Activated naive CD4-positive, alpha-beta T cell treated with anti-CD3 and anti-CD28 coated beads, Interleukin-2, amount 50 U/mL, for 72 hours (primary cell): ENCODE measurements at regions not wholly inside any gene's neighbourhood (a gene's known extent, or its start where the extent isn't known, plus 50 kb on each side); places are given as distances from the start of the nearest gene placed in this dataset.

Experiments
- ATAC-seq, 2 donors: fragments of 150-1000 bp; cut with Tn5 transposase; 2 replicates each; pipeline ENCODE4 v1.10.0; 2021; ENCODE audit warnings: mild to moderate bottlenecking in 2 of 2, moderate library complexity in 2 of 2
- DNase-seq, 2 donors: peaks; one replicate each; pipeline ENCODE4 v3.0.0; 2021 to 2022; ENCODE audit warnings: low spot score in 2 of 2
- H3K27ac Mint-ChIP-seq, 2 donors: one replicate each; pipeline ENCODE4 v1.8.0; 2022; ENCODE audit warnings: mild to moderate bottlenecking in 2 of 2, mixed read lengths in 2 of 2
- H3K36me3 Mint-ChIP-seq, 2 donors: one replicate each; pipeline ENCODE4 v1.8.0; 2022; ENCODE audit warnings: mixed read lengths in 2 of 2
- H3K9me3 Mint-ChIP-seq, 2 donors: one replicate each; pipeline ENCODE4 v1.8.0; 2022; ENCODE audit warnings: mixed read lengths in 2 of 2

GRCh38 chr6:91715171-91715805 is 1128.4 kb upstream of the MAP3K7 start:
- peaks cover 7 to 11% of the 10 kb centered on the region in 2 donors for H3K9me3 Mint-ChIP-seq
- no peak for DNase-seq
- H3K27ac Mint-ChIP-seq = no peak overlapping the region
- no peaks in the 10 kb centered on the region for H3K36me3 Mint-ChIP-seq
- no peak for ATAC-seq

GRCh38 chr6:91713911-91714310 is 1127.0 kb upstream of the MAP3K7 start:
- ATAC-seq = no peak
- Mint-ChIP-seq H3K36me3 (no peaks in the 10 kb centered on the region), H3K27ac (no peak overlapping the region), H3K9me3 (peaks cover 7 to 11% of the 10 kb centered on the region in 2 donors)
- no peak for DNase-seq

DNA sequence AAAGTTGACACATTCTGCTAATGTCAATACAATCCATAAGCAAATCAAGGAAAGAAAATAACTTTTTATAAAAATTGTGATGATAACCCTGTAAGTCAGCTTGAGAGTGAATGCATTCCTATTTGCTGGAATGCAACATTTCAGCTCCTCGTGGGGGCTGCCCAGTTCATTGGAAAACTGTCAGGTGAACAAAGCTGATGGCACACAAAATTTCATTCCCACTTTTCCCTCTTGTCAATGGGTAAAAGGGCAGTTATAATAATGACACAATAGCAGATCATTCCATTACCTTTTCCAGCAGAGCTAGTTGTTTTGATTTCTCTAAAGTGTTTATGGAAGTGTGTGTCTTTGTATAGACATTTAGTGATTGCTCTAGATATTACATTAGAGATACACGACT is 1124.6 kb upstream of the MAP3K7 start:
- ATAC-seq = no peak
- DNase-seq = no peak
- peaks cover 5 to 7% of the 10 kb centered on the region in 2 donors for H3K9me3 Mint-ChIP-seq
- H3K27ac Mint-ChIP-seq = no peak overlapping the region
- H3K36me3 Mint-ChIP-seq = no peaks in the 10 kb centered on the region

DNA sequence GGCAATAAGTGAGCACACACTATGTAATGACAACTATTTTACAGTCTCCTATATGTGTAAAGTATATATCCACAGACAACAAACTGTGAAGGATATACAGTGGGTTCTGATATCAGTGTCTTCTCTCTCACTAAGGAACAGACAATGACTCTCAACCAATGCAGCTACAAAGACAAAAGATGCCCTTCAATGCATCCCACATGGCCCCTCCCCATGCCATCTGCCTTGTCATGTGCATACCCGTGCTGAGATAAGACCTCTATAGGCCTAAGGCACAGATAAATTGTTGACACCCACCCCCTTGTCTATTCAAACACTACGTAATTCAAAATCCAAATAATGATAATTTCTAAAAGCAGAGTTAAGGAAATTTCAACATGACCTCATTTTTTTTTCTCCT is 1123.5 kb upstream of the MAP3K7 start:
- no peak overlapping the region for H3K27ac Mint-ChIP-seq
- DNase-seq = no peak
- H3K9me3 Mint-ChIP-seq = peaks cover 5 to 7% of the 10 kb centered on the region in 2 donors
- no peak for ATAC-seq
- H3K36me3 Mint-ChIP-seq = no peaks in the 10 kb centered on the region

DNA sequence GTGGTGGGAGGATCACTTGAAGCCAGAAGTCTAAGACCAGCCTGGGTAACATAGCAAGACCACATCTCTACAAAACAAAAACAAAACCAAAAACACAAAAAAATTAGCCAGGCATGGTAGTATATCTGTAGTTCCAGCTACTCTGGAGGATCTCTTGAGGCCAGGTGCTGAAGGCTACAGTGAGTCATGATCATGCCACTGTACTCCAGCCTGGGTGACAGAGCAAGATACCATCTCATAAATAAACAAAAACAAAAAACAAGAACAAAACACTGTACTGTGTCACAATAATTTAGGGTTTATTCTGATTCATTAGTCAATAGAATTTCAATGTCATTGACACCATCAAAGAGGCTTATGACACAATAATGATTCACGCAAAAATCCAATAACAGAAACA is 1121.7 kb upstream of the MAP3K7 start:
- no peak for ATAC-seq
- Mint-ChIP-seq H3K27ac (no peak overlapping the region), H3K36me3 (no peaks in the 10 kb centered on the region), H3K9me3 (peaks cover 5 to 7% of the 10 kb centered on the region in 2 donors)
- no peak for DNase-seq

GRCh38 chr6:91705646-91706045 is 1118.8 kb upstream of the MAP3K7 start:
- no peak overlapping the region for H3K27ac Mint-ChIP-seq
- H3K36me3 Mint-ChIP-seq = no peaks in the 10 kb centered on the region
- ATAC-seq (no peak), DNase-seq (no peak)
- peaks cover 9 to 10% of the 10 kb centered on the region in 2 donors for H3K9me3 Mint-ChIP-seq

- Mint-ChIP-seq H3K9me3 (peaks cover 9 to 10% of the 10 kb centered on the region in 2 donors), H3K36me3 (no peaks in the 10 kb centered on the region)
Observed at GRCh38 chr6:91704531-91704930, 1117.7 kb upstream of the MAP3K7 start.

DNA sequence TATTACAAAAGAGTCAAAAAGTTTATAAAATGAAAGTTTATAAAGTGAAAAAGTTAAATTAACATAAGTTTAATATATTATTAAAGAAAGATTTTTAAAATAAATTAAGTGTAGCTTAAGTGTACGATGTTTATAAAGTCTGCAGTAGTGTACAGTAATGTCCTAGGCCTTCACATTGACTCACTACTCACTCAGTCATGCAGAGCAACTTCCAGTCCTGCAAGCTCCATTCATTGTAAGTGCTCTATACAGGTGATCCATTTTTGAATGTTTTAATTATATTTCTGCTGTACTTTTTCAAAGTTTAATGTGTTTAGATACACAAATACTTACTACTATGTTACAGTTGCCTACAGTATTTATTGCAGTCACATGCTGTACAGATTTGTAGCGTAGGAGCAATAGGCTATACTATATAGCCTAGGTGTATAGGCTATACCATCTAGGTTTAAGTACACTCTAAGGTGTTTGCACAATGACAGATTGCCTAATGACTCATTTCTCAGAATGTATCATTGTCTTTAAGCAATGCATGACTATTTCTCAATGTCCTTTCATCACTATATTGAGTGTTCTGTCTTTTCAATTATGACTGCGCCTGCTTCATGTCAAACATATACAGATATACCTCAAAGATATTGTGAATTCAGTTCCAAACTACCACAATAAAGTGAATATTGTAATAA is 1110.3 kb upstream of the MAP3K7 start:
- ATAC-seq = peak; percentile 48 to 93
- Mint-ChIP-seq H3K27ac (no peak overlapping the region), H3K36me3 (no peaks in the 10 kb centered on the region), H3K9me3 (peaks cover 3 to 6% of the 10 kb centered on the region in 2 donors)
- no peak for DNase-seq

More at GRCh38 chr6:91704531-91704930, 1117.7 kb upstream of the MAP3K7 start:
- no peak overlapping the region for H3K27ac Mint-ChIP-seq
- no peak for DNase-seq
- ATAC-seq = no peak

DNA sequence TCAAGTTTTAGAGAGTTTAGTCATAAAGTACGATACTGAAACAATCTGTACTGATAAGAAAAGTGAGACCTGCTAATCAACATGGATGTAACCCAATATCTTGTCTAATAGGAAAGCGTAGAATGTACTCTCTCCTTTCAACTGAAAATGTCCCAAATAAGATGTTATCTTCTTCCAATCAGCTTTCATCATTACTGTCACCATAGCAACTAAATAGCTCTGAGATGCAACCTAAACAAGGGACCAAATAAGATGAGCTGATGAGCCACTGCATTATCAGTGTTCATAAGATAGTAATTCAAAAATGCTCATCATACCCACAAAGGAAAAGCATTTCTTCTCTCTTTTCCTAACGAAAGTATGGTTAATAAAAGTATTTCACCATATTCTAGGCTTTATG is 1108.3 kb upstream of the MAP3K7 start:
- DNase-seq (no peak), ATAC-seq (no peak)
- peaks cover 0 to 6% of the 10 kb centered on the region in 2 donors for H3K9me3 Mint-ChIP-seq
- no peak overlapping the region for H3K27ac Mint-ChIP-seq
- H3K36me3 Mint-ChIP-seq = no peaks in the 10 kb centered on the region

DNA sequence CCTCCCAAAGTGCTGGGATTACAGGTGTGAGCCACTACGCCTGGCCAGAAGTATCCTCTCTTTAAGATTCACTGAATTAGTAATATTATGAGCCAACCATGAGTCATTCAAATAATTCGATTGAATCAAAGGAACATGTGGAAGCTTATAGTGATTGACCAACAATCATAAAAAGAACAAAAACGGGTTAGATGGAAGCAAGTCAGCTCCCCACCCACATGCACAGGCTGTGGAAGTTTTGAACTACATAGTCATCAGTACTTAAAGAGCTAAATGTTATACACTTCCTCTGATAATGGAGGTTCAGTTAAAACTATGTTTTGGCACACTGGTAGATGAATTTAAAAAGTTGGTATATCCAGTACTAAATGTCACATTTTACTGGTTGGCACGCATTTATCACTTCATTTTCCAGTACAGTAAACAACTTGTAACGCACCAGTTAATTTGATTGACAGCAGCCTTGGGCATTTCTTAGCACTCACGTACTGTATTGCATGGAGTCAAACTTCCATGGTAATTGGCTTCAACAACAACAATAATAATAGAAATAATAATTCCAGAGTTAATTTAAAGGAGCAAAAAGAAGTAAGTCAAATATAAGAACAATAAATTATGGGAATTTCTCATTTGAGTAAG is 1107.3 kb upstream of the MAP3K7 start:
- DNase-seq (no peak), ATAC-seq (no peak)
- Mint-ChIP-seq H3K36me3 (no peaks in the 10 kb centered on the region), H3K27ac (no peak overlapping the region), H3K9me3 (peaks cover 0 to 6% of the 10 kb centered on the region in 2 donors)

DNA sequence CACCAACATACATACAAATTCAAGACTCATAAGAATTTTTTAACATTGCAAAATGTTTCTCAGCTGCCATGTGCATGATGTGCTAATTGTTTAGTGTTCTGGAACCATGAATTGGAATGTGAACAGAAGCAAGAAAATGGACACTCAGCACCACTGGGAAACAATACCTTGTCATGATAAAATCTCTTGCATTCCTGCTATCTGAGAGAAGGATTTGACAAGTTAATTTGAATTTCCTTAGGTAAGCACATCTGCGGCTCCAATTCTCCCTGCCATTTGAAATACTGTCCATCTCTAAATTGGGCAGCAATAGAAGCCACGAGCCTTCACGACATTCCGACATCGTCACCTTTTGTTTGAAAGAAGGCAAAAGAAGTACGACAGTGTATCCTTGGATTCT is 1104.6 kb upstream of the MAP3K7 start:
- DNase-seq (no peak), ATAC-seq (no peak)
- Mint-ChIP-seq H3K9me3 (peaks cover 0 to 6% of the 10 kb centered on the region in 2 donors), H3K36me3 (no peaks in the 10 kb centered on the region), H3K27ac (no peak overlapping the region)

GRCh38 chr6:91683240-91683639 is 1096.4 kb upstream of the MAP3K7 start:
- Mint-ChIP-seq H3K9me3 (peaks cover 7 to 8% of the 10 kb centered on the region in 2 donors), H3K27ac (no peak overlapping the region), H3K36me3 (no peaks in the 10 kb centered on the region)
- no peak for ATAC-seq
- DNase-seq = no peak

DNA sequence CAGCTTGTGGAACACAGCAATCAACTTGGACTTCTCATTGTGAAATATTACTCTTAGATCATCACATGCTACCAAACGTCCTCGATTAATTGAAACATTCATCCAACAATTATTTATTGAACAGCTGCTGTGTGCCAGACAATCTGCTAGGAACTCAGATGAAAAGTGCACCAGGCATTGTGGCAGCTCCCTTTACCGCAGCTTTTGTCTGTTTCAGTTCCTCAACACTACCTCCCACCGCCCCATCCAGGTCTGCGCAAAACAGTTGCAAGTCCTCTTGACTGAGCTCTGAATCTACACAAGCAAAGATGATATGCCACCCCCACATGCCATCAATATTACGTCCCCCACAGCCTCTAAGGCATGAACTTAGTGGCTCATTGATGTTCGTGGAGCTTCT is 1094.4 kb upstream of the MAP3K7 start:
- no peak for DNase-seq
- no peak overlapping the region for H3K27ac Mint-ChIP-seq
- H3K9me3 Mint-ChIP-seq = peaks cover 7 to 8% of the 10 kb centered on the region in 2 donors
- H3K36me3 Mint-ChIP-seq = no peaks in the 10 kb centered on the region
- ATAC-seq = no peak

- H3K36me3 Mint-ChIP-seq = no peaks in the 10 kb centered on the region
- H3K9me3 Mint-ChIP-seq = peaks cover 7 to 8% of the 10 kb centered on the region in 2 donors
- no peak overlapping the region for H3K27ac Mint-ChIP-seq
- no peak for DNase-seq
- ATAC-seq = no peak
Observed at GRCh38 chr6:91678679-91679446, 1092.0 kb upstream of the MAP3K7 start.

DNA sequence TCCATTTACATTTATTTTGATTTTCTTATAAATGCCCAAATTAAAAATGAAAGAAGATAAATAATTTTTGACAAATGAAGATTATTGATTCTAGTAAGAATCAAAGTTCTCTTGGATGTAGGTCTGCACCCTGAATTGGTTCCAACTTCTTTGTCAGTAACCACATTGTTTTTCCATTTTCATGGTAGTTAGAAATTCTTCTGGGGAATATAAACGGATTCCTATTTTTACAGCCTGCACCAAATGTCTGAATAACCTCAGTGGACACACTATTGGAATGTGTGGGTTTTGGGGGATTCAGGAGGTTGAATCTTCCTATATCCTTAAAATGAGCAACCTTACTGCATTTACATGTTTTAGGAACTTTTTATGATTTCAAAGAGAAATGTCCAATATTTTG is 1085.3 kb upstream of the MAP3K7 start:
- no peak for DNase-seq
- no peaks in the 10 kb centered on the region for H3K9me3 Mint-ChIP-seq
- no peak overlapping the region for H3K27ac Mint-ChIP-seq
- no peak for ATAC-seq
- H3K36me3 Mint-ChIP-seq = no peaks in the 10 kb centered on the region

DNA sequence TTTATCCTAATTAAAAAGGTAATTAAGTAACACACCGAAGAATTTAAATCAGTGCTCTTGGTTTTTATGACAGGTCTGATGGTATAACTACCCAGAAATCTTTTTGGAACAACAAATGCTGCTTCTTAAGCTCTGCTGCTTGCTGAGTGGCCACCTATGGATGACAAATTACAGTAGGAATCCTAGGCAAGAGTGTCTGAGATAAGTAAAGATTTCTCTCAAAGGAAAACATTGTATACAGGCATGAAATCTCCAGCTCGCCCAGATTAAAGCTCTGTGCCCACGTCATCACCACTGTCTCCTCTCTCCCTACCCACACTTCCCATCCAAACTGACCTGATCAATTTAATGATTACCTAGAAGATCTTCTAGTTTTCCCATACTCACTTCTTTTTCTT is 1083.0 kb upstream of the MAP3K7 start:
- Mint-ChIP-seq H3K9me3 (peaks cover 0 to under 1% of the 10 kb centered on the region in 2 donors), H3K36me3 (no peaks in the 10 kb centered on the region), H3K27ac (no peak overlapping the region)
- DNase-seq (no peak), ATAC-seq (no peak)
